Fibroblast of skin of right quadriceps (primary cell): ENCODE measurements at regions not wholly inside any gene's neighbourhood (a gene's known extent, or its start where the extent isn't known, plus 50 kb on each side); places are given as distances from the start of the nearest gene placed in this dataset.

Experiments used
- DNase-seq: peaks from one replicate; pipeline ENCODE4 v3.0.0-alpha.2; 2013

DNA sequence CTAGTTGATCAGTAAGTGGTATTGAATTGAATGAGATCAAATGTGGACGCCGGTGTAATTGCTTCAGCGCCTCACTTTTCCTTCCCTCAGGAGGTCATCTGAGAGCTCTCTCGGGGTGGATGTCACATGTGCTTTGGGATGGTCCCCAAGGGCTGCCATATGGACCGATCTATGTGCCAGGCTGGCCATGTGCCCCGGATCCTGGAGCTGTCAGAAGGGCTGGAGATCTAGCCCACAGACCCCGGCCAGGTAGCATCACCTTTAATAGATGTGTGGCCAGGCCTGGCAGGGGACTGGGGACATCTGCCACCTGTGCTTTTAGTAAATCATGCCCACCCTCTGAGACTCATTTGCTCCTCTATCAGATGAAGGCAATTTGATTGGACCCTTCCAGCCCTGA, 95.3 kb upstream of the CRHR1 start:
- no peak for DNase-seq

DNA sequence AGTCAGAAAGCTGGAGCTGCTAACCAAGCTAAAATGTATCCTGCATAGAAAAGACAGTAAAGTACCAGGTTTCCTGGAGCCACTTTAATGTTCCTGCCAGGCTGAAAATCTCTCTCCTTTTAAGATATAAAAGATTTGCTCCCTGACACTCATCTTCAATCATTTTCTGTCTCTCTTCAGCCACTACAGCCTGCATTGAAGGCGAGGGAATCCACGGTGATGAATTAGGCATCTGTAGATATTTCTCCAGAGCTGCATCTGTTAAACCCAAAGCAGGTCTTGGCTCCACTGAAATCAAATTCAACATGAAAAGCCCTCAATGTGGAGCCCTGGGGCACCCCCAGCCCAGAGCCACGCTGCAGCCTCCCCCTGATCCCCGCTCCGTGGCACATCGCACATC, 94.7 kb upstream of the CRHR1 start:
- no peak for DNase-seq

DNA sequence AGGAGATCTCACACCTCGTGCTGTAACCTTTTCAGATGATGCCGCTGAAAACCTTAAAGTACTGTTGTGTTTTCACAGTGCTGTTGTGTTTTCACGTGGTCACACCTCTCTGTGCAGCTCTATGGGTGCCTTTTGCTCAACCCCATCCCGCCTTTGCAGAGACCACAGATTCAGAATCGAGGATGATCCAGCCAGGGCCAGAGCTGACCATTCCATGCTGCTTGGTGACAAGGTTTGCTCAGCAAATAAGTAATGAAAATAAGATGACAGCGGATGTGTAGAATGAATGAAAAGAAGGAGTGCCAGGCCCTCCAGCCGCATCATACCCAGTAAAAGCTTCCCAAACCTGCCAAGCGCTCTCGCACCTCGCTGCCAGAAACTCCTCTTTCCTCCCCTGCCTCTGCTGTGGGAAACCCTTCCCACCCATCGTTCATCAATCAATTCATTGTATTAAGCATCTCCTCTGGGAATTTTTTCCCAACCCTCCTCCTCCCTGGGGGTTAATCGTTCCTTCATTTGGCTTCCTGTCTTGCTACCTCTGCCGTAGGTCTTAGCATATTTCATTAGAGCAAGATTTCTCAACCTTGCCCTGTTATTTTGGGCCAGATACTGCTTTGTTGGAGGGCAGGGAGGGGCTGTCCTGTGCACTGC, 93.4 kb upstream of the CRHR1 start:
- DNase-seq = no peak

DNA sequence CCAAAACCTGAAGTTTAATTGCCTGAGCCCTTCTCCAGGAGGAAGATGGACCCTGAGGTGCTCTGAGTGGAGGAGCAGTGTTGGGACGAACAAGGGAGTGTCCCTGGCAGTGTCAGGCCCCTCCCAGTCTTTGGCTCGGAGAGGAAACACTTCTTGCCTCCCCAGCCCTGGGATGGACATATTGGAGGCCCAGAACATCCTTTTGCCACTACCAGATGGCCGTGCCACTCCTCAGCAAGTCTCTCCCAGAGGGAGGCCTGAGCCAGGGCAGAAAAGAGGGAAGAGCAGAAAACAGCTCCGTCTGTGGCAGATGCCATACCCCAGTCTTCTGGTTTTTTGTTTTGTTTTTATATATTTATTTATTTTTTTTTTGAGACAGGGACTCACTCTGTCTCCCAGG, 91.5 kb upstream of the CRHR1 start:
- no peak for DNase-seq

DNA sequence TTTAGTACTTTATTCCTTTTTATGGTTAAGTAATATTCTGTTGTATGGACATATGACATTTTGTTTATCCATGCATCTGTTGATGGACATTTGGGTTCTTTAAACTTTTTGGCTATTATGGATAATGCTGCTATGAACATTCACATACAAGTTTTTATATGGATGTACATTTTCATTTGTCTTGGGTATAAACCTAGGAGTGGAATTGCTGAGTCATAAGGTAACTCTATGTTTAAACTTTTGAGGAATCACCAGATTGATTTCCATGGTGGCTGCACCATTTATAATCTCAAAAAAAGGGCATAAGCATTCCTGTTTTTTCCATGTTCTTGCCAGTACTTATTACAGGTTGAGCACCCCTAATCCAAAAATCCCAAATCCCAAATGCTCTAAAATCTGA, 90.3 kb upstream of the CRHR1 start:
- DNase-seq = no peak

DNA sequence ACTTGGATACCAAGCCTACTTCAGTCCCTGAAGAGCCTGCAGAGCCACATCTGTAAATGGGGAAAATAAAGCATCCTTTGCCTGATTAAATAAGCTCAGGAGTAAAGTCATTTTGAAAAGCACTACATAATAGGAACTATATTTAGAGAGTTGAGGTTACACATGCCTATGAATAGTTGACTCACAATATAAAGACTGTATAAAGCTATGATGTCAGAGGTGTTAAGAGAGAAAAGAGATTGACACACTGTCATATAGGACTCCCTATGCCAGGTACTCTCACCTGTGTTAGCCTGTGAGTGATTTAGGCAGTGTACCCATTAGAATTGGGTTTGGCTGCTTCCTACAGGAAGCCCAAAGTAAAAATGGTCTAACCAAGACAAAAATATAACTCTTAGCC, 87.7 kb upstream of the CRHR1 start:
- no peak for DNase-seq

DNA sequence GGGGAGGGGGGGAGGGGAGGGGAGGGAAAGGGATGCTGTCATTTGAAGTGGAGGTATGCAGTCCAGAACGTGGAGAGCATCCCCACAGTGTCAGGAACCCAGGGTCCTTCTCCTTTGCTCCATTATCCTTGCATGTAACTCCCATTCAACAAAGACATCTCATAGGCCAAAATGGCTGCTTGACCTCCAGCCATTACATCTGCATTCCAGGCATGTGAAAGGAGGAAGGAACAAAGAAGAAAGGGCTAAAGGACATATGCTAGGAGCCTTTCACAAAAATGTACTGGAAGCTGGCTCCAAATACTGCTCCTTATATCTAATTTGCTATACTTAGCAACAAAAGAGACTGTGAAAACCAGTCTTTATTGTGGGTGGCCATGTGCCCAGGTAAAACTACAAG, 87.0 kb upstream of the CRHR1 start:
- no peak for DNase-seq

DNA sequence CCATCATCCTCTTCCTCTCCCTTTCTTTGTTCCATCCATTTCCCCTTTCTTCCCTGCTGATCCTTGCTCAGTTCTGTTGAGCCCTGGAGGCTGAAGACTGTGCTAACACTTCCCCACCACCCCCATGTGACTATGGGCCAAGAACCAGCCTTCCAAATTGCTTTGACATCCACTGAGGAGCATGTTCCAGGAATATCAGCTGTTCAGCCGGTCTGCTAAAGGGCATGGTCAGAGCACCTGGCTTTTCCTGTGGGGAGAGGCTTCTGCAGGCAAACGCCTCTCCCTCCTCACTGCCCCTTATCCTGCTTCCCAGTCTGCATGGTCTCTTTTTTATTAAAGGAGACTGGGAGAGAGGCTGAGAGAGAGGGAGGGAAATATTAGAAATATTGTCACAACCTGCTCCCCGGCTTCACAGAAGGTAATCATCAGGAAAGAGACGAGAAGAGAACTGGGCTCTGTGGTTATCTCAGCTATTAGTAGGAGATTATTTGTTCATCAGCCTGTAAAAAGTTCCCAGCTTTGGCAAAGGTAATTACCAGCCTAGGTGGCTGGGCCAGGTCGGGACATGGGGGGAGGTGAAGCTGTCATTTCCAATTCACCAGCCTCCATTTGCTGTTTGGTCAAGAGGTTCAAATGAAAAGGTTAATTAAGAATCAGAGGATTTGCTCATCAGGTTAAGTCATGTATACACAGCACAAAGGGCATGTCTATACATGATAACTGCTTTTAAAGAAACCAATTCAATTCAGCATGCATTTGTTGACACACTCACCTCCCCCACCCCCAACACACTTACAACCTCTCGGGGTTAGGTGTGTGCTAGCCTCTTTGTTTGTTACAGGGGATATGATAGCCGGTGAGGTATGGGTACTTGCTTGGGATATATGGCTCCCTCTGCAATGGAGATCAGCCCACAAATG, 83.7 kb upstream of the CRHR1 start:
- DNase-seq = no peak

DNA sequence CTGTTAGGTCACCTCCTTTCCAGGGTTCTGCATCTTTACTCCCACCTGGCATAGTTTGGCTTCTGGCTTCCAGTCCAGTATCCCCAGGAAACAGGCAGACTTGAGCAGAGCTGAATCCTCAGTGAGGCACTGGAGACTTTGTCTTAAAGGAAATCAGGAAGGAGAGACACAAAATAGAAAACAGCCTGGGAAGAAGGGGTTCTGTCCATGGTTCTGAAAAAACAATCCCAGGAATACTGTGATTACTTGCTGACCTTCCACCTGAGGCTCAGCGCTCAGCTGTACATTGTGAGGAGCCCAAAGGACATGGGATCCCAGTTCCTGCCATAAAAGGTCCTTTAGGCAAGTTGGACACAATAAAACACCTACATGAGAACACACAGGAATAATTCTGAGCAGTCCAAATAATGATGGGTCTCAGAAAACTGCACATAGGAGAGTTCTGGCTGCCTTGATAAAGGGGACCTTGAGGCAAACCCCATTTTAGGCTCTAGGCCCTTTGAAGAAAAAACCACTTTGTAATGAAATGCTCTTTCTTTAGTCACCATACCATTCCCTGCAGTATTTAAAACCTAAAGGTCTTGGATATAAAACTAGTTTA, 81.4 kb upstream of the CRHR1 start:
- DNase-seq = no peak

DNA sequence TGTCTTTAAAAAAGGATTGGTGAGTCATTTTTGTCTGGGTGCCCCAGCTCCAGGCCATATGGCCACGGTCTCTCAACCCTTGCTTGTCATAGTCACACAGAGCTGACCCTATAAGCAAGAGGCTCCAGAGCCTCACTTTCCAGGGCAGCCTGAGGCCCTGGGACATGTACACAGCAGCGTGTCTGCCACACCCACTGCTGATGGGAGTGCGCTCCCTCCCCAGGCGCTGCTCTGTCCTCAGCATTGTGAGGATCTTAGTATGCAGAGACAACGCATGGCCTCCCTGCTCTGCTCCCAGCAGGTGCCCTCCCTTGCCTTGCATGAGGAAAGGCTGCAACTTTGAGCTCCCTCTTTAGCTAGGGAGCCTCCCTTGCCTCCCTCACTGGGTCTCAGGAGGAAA, 80.8 kb upstream of the CRHR1 start:
- DNase-seq = no peak

DNA sequence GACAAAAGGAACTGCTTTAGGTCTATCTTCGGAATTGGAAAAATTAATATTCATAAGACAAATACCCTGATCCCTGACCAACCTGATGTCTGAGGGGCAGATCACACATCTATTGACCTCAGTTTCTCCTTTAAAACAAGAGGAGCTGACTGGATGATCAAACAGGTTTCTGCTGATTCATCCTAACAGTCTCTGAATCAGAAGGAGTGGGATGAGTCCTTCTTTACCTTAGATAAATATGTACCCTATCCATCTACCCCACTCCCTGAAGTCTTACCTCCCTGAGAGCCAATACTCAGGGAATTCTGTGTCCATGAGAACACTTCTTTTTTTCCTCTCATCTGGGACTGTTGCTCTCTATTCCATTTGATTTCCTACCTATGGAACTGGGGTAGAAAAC, 80.3 kb upstream of the CRHR1 start:
- DNase-seq = no peak

DNA sequence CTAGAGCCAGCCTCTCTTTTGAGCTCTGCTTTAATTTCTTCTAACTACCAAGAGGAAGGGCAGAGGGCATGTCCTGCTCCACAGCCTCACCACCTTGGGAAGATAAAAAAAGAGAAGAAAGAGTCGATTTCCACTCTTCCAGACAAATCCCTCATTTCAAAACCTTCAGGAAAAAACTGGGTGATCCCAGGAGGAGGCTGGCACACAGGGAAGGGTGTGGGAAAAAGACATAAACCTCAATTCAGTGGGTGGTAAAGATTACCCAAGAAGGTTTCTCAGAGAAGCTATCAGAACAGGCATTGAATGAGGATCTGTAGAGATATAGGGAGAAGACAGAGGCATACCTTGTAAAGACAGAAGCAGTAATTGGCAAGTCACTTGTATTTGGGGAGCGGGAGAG, 79.9 kb upstream of the CRHR1 start:
- DNase-seq = no peak

DNA sequence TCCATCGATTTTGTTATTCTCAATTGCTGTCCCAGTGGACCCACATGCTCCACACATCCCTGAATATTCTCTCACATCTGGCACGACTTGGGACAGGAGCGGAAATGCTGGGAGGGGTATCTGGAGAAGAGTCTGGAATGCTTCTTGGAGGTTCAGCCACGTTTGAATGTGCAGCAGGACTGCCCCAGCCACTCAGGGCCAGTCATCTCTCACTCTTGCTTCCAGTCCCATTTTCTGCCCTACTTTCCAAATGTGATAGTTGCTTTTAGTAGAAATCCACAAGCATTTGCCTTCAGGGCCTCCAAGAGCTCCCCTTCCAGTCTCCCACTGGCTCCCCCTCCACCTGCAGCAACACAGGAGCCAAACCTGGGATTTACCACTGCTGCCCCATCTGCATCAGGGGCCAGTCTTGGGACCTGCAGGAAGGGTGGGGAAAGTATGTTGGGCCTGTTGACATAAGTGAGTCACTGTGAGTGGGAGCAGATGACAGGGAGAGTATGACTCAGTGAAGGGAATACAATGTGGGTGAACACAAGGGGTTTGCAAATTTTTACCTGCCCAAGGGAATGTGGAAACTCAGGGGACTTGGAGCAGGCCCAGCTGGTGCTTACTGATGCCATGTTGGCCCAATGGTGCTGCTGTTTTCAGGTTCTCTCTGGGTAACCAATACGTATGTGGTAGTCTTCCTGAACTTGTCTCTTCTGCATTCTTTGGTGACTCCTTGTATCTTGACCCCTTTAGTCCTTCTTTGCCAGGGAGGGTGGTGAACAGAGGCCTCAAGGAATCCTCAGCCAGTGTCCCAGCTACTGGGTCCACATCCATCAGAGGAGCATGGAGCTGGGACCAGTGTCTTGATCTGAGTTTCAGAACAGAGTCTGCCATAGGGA, 78.8 kb upstream of the CRHR1 start:
- peak; percentile 21 for DNase-seq

DNA sequence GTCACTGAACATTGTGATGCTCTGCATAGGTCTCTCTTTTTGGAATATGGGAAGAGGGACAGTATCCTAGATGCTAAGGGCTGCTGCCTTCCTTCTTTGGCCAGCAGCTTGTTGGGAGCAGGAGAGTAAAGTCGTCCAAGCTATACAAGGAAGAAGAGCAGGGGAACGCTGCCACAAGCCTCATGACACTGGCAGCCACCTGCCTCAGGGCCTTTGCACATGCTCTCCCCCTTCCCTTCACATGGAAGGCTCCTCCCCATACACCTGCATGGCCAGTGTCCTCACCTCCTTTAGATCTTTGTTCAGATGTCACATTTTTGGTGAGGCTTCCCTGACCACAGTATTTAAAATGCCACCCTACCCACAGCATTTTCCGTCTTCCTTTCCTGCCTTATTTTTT, 78.1 kb upstream of the CRHR1 start:
- DNase-seq = no peak

DNA sequence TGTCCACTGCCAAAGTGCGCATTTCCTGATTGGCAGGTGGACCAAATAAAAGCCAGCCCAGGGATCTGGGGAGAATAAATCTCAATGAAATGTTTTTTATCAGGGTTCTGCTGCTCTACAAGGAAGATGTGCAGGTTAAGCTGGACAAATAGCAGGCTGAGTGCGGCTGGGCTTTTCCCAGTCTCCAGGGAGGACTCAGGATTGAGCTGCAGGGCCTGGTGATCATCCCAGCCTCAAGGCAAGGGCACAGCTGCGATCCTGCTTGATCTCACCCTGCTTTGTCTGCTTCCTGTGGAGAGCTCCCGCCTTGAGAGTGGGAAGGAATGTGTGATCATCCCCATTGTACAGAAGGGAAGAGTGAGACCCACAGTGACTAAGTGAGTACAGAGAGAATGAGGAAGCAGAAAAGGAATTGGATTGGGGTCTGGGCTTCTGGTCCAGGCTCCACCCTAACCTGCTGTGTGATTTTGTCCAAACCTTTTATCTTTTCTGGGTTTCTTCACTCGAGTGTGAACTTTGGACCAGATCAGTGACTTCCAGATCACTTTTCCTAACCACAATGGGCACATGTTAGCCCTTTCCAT, 75.3 kb upstream of the CRHR1 start:
- DNase-seq = no peak

DNA sequence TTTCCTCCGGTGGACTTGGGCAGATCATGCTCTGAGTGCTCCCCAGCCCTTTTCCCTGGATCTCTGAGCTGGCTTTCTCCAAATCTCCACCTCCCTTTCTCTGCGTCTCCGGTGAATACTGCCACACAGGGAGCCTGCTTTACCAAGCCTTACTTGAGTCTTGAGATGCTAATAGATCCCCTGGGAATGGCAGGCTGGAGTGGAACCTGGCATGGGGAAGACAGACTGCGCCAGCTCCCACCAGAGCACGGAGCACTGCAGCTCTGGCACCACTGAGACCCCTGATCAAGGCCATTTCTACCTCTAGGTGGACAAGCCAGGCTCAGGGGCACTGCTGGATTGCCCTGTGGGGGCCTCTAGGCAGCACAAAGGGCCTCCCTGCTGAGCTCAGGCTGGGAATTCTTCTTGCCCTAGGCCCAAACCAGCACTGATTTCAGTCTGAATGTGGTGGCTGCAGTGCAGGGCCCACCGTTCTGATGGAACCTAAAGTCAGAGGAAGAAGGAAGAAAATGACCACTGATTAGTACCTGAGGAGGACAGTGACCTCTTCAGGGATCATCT, 74.3 kb upstream of the CRHR1 start:
- DNase-seq = no peak

DNA sequence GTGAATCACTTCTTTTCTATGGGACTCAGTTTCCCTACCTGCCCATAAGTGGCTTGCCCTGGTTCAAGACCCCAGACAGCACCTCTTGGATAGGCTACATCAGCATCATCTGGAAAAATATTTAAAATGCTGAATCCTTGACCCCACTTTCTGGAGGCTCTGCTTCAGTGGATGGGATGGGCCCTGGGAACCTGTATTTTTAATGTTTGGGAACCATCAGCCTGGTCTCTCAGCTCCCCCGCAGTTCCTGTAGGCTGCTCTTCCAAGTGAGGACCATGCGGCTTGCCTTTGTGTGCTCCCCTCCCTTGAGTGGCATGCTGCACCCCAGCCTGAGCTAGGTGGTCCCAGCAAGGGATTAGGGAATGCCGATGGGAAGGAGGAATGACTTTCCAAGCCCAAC, 68.3 kb upstream of the CRHR1 start:
- no peak for DNase-seq

DNA sequence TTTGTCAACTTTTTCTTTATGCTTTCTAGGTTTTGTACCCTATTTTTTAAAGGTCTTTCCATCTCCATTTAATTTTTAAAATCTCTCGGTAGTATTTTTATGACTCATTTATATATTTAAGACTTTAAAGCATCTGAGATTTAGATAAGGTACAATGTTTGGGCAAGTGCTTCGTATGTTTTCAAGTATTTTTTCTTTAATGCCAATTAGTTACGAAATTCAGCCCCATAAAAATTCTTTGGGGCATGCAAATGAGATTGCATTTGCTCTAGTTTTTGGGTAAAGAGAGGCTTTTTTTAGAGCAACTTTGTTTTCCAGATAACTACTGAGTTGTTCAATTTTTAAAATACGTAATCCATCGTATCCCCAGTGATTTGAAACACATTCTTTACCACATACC, 65.3 kb upstream of the CRHR1 start:
- DNase-seq = no peak

DNA sequence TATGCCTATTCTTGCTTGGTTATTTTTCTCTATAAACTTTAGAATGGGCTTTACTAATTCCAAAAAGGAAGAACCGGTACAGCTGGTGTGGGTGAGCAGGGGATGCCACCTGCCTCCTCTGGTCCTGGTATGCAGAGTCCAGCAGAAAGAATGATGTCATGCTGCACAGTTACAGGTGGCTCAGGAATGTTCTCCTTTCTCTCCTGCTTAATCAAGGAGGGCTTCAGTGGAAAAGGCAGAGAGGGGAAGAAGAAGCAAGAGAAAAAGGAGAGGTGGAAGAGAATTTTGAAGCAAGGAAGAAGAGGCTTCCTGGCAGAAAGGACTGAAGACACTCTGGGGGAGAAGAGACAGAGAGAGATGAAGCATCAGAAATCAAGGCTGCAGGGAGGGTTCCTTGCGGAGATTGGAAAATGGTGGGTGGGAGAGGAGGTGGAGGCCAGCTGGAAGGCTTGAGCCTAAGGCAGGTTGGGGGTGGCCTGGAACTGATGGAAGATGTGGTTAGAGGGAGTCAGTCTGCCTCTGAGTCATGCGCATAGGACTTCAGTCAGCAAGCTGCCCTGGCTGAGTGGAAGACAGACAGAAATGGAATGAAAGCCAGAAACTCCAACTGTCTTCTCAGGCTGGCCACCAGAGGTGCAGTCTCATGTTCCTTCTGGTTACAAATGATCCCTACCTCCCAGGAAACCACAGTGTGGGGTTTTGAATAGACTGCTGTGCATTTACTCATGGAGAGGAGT, 64.6 kb upstream of the CRHR1 start:
- DNase-seq = peak; percentile 76

DNA sequence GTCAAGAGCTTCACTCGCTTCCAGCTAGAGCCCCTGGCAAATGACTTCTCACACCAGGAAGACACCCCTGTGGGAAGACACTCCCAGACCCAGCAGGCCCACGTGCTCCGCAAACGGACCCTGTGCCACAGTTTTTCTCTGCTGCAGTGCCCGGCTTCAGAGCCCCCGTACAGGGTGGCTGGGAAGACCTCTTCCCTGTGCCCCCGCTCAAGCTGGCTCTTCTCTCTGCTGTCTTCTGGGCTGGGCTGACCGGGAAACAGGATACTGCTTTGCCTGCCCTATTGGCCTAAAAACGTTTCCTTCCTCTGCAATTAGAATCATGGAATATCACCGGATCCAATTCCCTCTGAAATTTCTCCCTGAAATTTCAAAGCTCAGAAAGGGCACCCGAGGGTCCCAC, 63.7 kb upstream of the CRHR1 start:
- no peak for DNase-seq

DNA sequence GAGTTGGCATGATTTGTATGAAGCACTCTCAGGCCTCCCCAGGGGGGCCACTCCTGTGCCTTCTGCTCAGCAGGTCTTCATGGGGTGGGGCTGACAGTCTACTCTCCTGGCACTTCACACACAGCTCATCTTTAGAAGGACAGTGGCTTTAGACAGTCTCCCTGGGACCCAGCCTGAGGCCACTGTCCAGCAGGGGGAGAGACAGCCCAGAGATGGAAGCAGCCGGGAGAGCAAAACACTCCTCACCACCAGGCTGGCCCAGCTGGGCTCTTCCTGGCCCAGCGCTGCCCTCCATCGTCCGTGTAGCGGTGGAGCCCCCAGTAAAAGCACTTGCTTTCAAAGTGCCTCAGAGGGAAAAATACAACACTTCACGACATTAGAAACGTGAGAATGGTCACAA, 62.0 kb upstream of the CRHR1 start:
- DNase-seq = no peak
